NCI-H524 (cell line): ENCODE measurements at regions not wholly inside any gene's neighbourhood (a gene's known extent, or its start where the extent isn't known, plus 50 kb on each side); places are given as distances from the start of the nearest gene placed in this dataset.

ENCODE experiments used
- DNase-seq, 2 experiments: peaks; one replicate each; lab custom pipeline; 2025; lab: John Stamatoyannopoulos, UW

- DNase-seq: no peak
Observed at GRCh38 chr1:56222914-56223540, 356.3 kb downstream of the PLPP3 start.

GRCh38 chr1:56220021-56220420 lies 359.3 kb downstream of the PLPP3 start:
- no peak for DNase-seq

GRCh38 chr1:56218023-56218422 lies 361.3 kb downstream of the PLPP3 start:
- no peak for DNase-seq

- DNase-seq: no peak
Observed at GRCh38 chr1:56216218-56216617, 363.1 kb downstream of the PLPP3 start.

- no peak for DNase-seq
Observed at GRCh38 chr1:56215771-56216170, 363.6 kb downstream of the PLPP3 start.

- DNase-seq: no peak
Observed at GRCh38 chr1:56215086-56215485, 364.3 kb downstream of the PLPP3 start.

- DNase-seq: no peak
Observed at GRCh38 chr1:56213068-56213467, 366.3 kb downstream of the PLPP3 start.

- no peak for DNase-seq
Observed at GRCh38 chr1:56212143-56212542, 367.2 kb downstream of the PLPP3 start.

- DNase-seq: no peak
Observed at GRCh38 chr1:56206391-56206790, 373.0 kb downstream of the PLPP3 start.

- no peak for DNase-seq
Observed at GRCh38 chr1:56204206-56204605, 375.2 kb downstream of the PLPP3 start.

- no peak for DNase-seq
Observed at GRCh38 chr1:56202796-56203492, 376.4 kb downstream of the PLPP3 start.

GRCh38 chr1:56202186-56202585 lies 377.2 kb downstream of the PLPP3 start:
- no peak for DNase-seq

- DNase-seq: no peak
Observed at GRCh38 chr1:56200896-56201295, 378.5 kb downstream of the PLPP3 start.

GRCh38 chr1:56200442-56200841 lies 378.9 kb downstream of the PLPP3 start:
- DNase-seq: no peak

GRCh38 chr1:56199956-56200355 lies 379.4 kb downstream of the PLPP3 start:
- no peak for DNase-seq

GRCh38 chr1:56199061-56199460 lies 380.3 kb downstream of the PLPP3 start:
- no peak for DNase-seq

GRCh38 chr1:56197946-56198345 lies 381.4 kb downstream of the PLPP3 start:
- DNase-seq: no peak

- DNase-seq: no peak
Observed at GRCh38 chr1:56196839-56197238, 382.5 kb downstream of the PLPP3 start.

- DNase-seq: no peak
Observed at GRCh38 chr1:56194701-56195300, 384.6 kb downstream of the PLPP3 start.

GRCh38 chr1:56193656-56194055 lies 385.7 kb downstream of the PLPP3 start:
- no peak for DNase-seq

- no peak for DNase-seq
Observed at GRCh38 chr1:56191369-56191768, 388.0 kb downstream of the PLPP3 start.

GRCh38 chr1:56190806-56191365 lies 388.5 kb downstream of the PLPP3 start:
- DNase-seq: no peak
